Astrocyte of the spinal cord (primary cell): ENCODE measurements at regions not wholly inside any gene's neighbourhood (a gene's known extent, or its start where the extent isn't known, plus 50 kb on each side); places are given as distances from the start of the nearest gene placed in this dataset.

Experiments used
- DNase-seq: peaks from one replicate; pipeline ENCODE4 v3.0.0; 2011; ENCODE audit warnings: low read depth, low spot score
- H3K4me3 ChIP-seq: 2 replicates; pipeline ENCODE4 v1.5.1; 2011; ENCODE audit warnings: low read depth, mild to moderate bottlenecking, low read length, moderate library complexity
- in situ Hi-C: cut with HindIII; loops from 2 replicates; pipeline ENCODE4 v1.10.0; 2017; ENCODE audit warnings: low sequenced_read_pairs
- TF ChIP-seq, protein P1 (sequence below): IDR thresholded peaks from 2 replicates; pipeline ENCODE4 v1.5.1; 2012; ENCODE audit warnings: low read depth, mild to moderate bottlenecking, low read length, inconsistent platforms

DNA sequence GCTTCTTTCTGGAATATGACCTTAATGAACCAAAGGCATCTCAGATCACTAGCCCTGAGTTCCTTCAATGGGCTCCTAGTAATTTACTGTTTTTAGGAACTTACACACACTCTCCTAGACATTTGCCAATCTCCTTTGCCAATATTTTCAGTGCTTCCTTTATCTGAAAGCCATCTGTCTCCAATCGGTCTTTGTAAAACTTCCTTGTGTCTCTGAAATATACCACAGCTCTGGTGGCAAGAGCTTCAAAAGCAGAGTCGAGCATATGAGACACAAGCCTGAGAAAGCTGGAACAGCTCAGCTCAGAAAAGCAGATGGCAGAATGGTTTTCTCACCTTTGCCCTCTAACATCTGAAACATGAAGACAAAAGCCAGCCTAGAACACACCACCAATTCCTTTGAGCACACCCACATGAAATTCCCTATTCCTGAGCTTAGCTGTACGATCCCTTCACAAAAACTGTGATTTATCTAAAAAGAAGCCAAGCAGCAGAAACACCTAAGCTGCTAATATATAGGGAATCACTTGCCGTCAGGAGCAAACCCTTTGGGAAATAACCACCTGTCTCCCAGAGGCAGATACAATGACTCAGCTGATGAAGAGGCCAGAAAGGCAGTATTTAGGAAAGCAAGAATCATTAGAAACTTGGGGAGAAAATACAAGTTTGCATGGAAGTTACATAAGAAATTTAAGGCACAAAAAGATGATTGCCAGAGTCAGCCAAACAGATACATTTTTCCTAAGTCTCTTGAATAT lies 70.2 kb upstream of the ANK3 start:
- DNase-seq, result no peak
- H3K4me3 ChIP-seq, result no peak overlapping the region
- TF ChIP-seq, protein P1, sequence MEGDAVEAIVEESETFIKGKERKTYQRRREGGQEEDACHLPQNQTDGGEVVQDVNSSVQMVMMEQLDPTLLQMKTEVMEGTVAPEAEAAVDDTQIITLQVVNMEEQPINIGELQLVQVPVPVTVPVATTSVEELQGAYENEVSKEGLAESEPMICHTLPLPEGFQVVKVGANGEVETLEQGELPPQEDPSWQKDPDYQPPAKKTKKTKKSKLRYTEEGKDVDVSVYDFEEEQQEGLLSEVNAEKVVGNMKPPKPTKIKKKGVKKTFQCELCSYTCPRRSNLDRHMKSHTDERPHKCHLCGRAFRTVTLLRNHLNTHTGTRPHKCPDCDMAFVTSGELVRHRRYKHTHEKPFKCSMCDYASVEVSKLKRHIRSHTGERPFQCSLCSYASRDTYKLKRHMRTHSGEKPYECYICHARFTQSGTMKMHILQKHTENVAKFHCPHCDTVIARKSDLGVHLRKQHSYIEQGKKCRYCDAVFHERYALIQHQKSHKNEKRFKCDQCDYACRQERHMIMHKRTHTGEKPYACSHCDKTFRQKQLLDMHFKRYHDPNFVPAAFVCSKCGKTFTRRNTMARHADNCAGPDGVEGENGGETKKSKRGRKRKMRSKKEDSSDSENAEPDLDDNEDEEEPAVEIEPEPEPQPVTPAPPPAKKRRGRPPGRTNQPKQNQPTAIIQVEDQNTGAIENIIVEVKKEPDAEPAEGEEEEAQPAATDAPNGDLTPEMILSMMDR, result no peak
- in situ Hi-C loops, result no loop called here

DNA sequence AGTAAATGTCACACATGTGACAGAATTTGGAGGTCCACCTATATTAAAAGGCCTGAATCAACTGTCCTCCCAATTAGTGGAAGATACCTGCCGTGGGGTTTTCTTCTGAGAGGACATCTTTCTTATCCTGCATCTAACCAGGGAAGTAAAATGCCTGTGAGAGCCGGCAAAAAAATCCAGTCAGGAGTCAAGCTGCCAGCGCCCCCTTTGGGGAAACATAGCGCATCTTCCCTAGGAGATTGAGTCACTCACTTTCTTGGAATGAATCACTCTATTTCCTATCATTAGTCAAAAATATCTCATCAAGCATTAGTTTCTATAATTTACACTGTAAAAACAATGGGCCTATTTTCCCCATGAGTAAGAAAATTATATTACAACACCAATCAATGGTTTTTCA lies 66.4 kb upstream of the ANK3 start:
- in situ Hi-C loops, result no loop called here
- DNase-seq, result no peak
- TF ChIP-seq, protein P1, result no peak
- no peak overlapping the region for H3K4me3 ChIP-seq

DNA sequence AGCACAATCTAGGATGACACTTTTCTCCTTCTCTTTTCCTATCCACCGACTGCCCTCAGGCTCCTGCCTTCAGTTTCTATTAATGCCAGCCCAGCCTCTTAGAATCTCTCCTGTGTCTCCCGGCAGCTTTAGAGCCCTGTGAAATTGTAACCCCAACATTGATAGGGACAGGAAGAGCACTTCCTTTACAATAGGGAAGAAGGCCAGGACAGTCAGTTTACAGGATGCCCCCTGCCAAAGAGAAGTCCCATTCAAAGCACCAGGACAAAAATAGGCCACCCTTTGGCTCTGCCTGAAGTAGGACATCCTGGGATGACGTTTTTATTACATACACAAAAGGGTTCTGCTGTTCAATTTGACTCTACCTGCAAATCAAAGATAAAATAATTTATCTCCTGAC lies 64.7 kb upstream of the ANK3 start:
- TF ChIP-seq, protein P1, result no peak
- in situ Hi-C loops, result no loop called here
- DNase-seq, result no peak
- H3K4me3 ChIP-seq, result no peak overlapping the region

DNA sequence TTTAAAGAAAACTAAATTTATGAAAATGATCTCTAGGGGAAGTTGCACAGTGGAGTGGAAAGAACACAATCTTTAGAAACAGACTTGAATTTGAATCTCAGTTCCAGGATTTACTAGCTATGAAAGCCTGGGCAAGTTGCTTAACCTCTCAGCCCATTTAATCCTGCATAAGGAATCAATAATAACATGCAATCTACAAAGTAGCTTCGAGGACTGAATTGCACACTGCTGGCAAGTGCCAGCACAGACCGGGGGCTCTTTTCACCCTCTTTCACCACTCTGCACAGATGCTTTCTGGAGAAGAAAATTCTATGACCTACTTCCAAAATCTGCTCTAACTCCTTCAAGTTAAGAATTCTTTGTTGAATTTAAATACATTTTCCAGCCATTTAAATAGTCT lies 63.4 kb upstream of the ANK3 start:
- H3K4me3 ChIP-seq, result no peak overlapping the region
- DNase-seq, result no peak
- TF ChIP-seq, protein P1, result no peak
- in situ Hi-C loops, result no loop called here

DNA sequence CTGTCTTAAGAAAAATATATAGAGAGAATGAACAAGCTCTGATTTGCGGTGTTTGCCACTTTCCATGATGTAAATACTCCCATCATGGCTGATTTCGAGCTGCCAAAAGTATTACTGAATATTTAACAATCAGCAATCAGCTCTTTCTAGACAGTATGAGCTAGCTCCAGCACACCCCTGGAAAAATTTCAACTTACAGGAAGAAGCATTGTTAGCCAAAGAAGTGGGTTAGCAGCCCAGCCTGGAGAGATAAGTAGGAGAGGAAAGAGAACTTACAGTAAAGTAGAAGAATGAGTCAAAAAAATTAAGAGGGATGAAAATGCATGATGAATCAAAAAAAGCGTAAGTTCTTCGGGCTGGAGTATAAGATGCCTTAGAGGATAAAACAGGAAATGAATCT lies 60.6 kb upstream of the ANK3 start:
- DNase-seq, result no peak
- in situ Hi-C loops, result no loop called here
- H3K4me3 ChIP-seq, result no peak overlapping the region
- TF ChIP-seq, protein P1, result no peak

DNA sequence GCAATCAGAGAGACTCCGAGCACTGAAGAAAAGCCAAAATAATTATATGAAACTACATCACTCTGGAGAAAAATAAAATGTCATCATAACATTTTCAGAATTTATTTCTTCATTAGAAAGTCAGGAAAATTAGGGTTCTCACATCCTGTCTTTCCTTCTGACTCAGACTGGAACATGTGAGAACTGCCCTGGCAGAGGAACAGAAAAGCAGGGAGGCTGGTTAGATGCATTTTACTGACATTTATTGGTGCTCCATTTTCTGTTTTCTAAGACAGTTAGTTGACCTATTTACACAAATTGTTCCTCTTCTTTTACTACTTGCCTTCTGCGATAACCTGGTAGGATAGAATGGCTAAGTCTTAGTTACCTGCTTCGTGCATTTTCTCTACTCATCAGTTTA lies 58.6 kb upstream of the ANK3 start:
- no peak overlapping the region for H3K4me3 ChIP-seq
- in situ Hi-C loops, result no loop called here
- TF ChIP-seq, protein P1, result no peak
- DNase-seq, result no peak

DNA sequence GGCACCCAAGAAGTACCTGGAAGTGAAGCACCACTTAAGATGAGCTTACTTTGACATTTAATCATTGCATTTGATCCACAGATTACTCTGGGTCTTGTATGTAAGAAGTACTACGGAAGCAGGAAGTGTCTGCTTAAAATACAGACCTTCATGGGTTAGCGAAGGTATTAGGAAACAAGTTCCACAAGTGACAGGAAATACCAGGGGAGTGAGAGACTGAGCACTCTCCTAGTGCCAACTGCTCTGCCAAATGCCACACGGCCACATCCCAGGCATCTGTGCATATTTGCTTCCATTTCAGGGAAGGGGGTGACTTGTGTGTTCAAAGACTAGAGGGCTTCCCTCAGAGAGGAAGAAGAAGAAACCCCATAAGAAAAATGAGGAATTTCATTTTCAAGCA lies 57.2 kb upstream of the ANK3 start:
- TF ChIP-seq, protein P1, result no peak
- DNase-seq, result no peak
- in situ Hi-C loops, result no loop called here
- no peak overlapping the region for H3K4me3 ChIP-seq
